ENCODE measurements at regions not wholly inside any gene's neighbourhood (a gene's known extent, or its start where the extent isn't known, plus 50 kb on each side); places are given as distances from the start of the nearest gene placed in this dataset.

DNA sequence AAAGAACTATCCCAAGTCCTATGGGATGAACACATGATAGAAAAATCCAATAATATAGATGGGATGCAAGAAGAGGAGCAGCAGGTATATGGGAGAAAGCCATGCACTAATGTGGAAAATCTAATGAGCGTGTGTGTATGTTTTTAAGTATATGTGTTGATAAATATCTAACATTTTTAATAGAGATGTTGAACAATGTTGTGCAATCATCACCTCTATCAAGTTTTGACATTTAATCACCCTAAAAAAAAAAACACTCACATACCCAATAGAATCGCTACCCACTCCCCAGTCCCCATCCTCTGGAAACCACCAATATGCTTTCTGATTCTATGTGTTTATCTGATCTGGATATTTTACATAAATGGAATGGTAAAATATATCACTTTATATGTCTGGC, 983.7 kb downstream of the SUCLG1 start:
- no peak for DNase-seq
- Histone ChIP-seq H3K27ac (ENCODE audit: low read length) (no peak overlapping the region), H3K9me3 (ENCODE audit: control insufficient read depth, low read length) (no peaks in the 10 kb centered on the region), H3K4me1 (ENCODE audit: control insufficient read depth, insufficient read depth, low read length) (no peaks in the 10 kb centered on the region), H3K27me3 (ENCODE audit: control insufficient read depth, insufficient read depth) (no peaks in the 10 kb centered on the region), H3K4me3 (ENCODE audit: low read length) (no peak overlapping the region)
- intact Hi-C loops (cut with DNase I) = no loop called here
- WGBS = 96% methylated on average over 2 of the region's 2 CpGs
- ATAC-seq = no peak

DNA sequence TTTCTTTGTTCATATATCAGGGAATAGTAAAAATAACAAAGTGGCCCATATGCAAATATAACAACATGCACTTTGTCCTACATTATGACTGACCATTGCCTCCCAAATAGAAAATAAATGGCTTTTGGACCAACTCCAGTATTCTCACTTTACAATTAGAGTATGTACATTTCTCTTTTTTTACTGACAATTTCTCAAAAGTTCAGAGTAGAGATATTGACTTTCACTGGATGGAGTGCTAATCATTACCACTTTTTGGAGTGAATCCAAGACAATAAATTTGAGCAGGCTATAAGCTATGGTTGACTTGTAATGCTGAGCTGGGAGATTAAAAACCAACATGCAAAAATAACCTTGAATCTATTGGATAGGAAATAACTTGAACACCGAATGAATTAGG, 987.4 kb downstream of the SUCLG1 start:
- Histone ChIP-seq H3K27ac (ENCODE audit: low read length) (no peak overlapping the region), H3K9me3 (ENCODE audit: control insufficient read depth, low read length) (no peaks in the 10 kb centered on the region), H3K27me3 (ENCODE audit: control insufficient read depth, insufficient read depth) (no peaks in the 10 kb centered on the region), H3K4me1 (ENCODE audit: control insufficient read depth, insufficient read depth, low read length) (no peaks in the 10 kb centered on the region), H3K4me3 (ENCODE audit: low read length) (no peak overlapping the region)
- ATAC-seq (no peak), DNase-seq (no peak)
- intact Hi-C loops (cut with DNase I) = no loop called here
- WGBS = 58% methylated on average over 1 of the region's 1 CpG

DNA sequence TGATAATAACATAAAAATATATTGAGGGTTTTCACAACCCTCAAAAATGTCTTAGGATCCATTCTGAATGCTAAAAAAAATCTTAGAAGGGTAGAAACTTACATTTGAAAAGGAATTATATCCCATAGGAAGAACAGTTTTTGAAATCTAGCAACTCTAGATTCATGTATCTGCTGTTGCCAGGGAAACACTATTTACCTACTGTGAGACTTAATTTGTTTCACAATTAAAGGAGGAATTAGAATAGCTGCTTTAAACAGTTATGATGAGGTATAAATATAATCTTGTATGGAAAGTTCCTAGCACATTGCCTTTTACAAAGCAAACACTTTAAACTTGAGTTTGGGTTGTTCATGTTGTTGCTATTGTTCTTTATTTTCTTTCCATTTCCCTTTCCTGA, 988.2 kb downstream of the SUCLG1 start:
- no peaks in the 10 kb centered on the region for H3K27me3 ChIP-seq (ENCODE audit: control insufficient read depth, insufficient read depth)
- H3K4me3 ChIP-seq (ENCODE audit: low read length) = no peak overlapping the region
- no peaks in the 10 kb centered on the region for H3K4me1 ChIP-seq (ENCODE audit: control insufficient read depth, insufficient read depth, low read length)
- H3K27ac ChIP-seq (ENCODE audit: low read length) = no peak overlapping the region
- ATAC-seq = no peak
- intact Hi-C loops (cut with DNase I) = no loop called here
- no peak for DNase-seq
- no peaks in the 10 kb centered on the region for H3K9me3 ChIP-seq (ENCODE audit: control insufficient read depth, low read length)

DNA sequence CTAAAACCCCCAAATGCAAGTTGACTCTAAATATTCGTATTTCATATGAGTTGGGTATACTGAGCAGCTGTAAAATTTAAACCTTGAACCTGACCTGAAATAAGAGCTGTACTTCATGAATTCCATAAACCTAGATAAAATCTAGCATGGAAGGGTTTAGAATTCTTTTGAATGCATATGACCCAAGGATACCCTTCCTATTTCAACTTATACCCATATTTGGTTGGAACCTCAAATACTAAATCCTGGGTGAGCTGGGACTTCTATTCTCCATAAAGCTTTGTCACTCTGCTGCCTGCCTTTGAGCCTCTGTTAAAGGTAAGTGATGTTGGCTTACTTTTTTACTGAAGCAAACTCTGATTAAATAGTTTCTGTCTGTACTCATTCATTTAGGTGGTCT, 994.6 kb downstream of the SUCLG1 start:
- H3K27me3 ChIP-seq (ENCODE audit: control insufficient read depth, insufficient read depth) = no peaks in the 10 kb centered on the region
- ATAC-seq (no peak), DNase-seq (no peak)
- no peak overlapping the region for H3K4me3 ChIP-seq (ENCODE audit: low read length)
- no peaks in the 10 kb centered on the region for H3K9me3 ChIP-seq (ENCODE audit: control insufficient read depth, low read length)
- 84% methylated on average over 1 of the region's 1 CpG for WGBS
- H3K27ac ChIP-seq (ENCODE audit: low read length) = no peak overlapping the region
- intact Hi-C loops (cut with DNase I) = no loop called here
- no peaks in the 10 kb centered on the region for H3K4me1 ChIP-seq (ENCODE audit: control insufficient read depth, insufficient read depth, low read length)

DNA sequence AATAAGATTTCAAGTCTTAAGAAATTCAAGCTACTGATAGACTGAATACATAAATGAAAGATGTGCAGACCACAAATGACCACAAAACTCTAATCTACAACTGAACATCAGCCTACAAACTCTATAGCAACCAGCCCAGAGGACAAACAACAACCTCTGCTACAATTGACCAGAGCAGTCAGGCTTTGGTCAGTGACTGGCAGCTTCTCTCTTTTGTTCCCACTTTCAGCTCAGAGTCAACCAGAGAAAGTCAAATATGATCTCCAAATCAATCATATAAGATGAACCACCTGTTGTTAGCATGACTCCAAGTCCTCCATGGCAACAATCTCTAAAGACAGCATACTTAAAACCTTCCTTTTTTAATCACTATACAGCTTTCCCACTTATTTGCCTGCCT, 996.2 kb downstream of the SUCLG1 start:
- intact Hi-C loops (cut with DNase I) = no loop called here
- no peaks in the 10 kb centered on the region for H3K9me3 ChIP-seq (ENCODE audit: control insufficient read depth, low read length)
- DNase-seq (no peak), ATAC-seq (no peak)
- H3K27ac ChIP-seq (ENCODE audit: low read length) = no peak overlapping the region
- no peaks in the 10 kb centered on the region for H3K4me1 ChIP-seq (ENCODE audit: control insufficient read depth, insufficient read depth, low read length)
- H3K4me3 ChIP-seq (ENCODE audit: low read length) = no peak overlapping the region
- no peaks in the 10 kb centered on the region for H3K27me3 ChIP-seq (ENCODE audit: control insufficient read depth, insufficient read depth)

DNA sequence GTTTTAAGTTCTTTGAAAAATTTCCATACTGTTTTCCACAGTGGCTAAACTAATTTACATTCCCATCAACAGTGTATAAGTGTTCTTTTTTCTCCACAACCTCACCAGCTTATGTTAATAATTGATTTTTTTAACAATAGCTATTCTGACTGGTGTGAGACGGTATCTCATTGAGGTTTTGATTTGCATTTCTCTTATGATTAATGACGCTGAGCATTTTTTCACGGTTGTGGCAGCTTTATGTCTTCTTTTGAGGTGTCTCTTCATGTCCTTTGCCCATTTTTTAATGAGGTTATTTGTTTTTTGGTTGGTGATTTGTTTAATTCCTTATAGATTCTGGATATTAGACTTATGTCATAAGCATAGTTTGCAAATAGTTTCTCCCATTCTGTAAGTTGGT, 997.9 kb downstream of the SUCLG1 start:
- no peaks in the 10 kb centered on the region for H3K27me3 ChIP-seq (ENCODE audit: control insufficient read depth, insufficient read depth)
- H3K9me3 ChIP-seq (ENCODE audit: control insufficient read depth, low read length) = no peaks in the 10 kb centered on the region
- no peaks in the 10 kb centered on the region for H3K4me1 ChIP-seq (ENCODE audit: control insufficient read depth, insufficient read depth, low read length)
- H3K27ac ChIP-seq (ENCODE audit: low read length) = no peak overlapping the region
- DNase-seq = no peak
- no peak for ATAC-seq
- 90% methylated on average over 3 of the region's 3 CpGs for WGBS
- intact Hi-C loops (cut with DNase I) = no loop called here
- no peak overlapping the region for H3K4me3 ChIP-seq (ENCODE audit: low read length)

DNA sequence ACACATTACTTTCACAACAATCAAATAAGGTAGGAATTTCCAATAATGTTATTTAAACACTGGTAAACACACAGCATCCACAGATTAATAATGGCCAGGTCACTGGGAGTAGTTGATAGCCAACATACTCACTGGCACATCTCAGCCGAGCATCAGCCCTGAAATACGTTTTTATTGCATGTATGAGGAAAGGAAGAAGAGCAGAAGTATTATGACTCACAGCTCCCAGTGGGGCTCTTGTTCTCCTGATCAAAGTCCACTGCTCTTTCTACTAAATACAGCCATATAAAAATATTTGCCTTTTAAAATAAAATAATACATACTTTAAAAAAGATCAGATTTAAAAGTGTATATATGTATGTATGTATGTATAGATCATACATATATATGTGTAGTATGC, 999.6 kb downstream of the SUCLG1 start:
- Histone ChIP-seq H3K27me3 (ENCODE audit: control insufficient read depth, insufficient read depth) (no peaks in the 10 kb centered on the region), H3K27ac (ENCODE audit: low read length) (no peak overlapping the region), H3K4me1 (ENCODE audit: control insufficient read depth, insufficient read depth, low read length) (no peaks in the 10 kb centered on the region), H3K9me3 (ENCODE audit: control insufficient read depth, low read length) (no peaks in the 10 kb centered on the region), H3K4me3 (ENCODE audit: low read length) (no peak overlapping the region)
- intact Hi-C loops (cut with DNase I) = no loop called here
- ATAC-seq (no peak), DNase-seq (no peak)
- 58% methylated on average over 2 of the region's 2 CpGs for WGBS

DNA sequence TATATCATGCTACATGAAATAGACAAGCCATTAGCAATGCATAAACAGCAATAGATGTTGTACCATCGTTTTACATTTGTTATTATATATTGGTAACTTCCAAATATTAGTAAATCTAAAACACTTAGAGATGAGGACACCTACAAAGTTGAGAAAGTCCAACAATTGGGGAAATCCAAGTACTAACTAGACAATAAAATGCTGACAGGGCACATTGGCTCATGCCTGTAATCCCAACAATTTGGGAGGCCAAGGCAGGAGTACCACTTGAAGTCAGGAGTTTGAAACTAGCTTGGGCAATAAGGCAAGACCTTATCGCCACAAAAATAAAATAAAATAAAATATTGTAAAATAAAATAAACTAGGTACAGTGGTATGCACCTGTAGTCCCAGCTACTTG, 1023.1 kb downstream of the SUCLG1 start:
- 82% methylated on average over 2 of the region's 2 CpGs for WGBS
- no peak for ATAC-seq
- H3K9me3 ChIP-seq (ENCODE audit: control insufficient read depth, low read length) = no peaks in the 10 kb centered on the region
- intact Hi-C loops (cut with DNase I) = loop anchor here in 1 of 4 donors (5.0 kb wide), 1 partner anchor 111 kb away; no protein-coding TSS in a partner anchor
- H3K27ac ChIP-seq (ENCODE audit: low read length) = no peak overlapping the region
- no peaks in the 10 kb centered on the region for H3K4me1 ChIP-seq (ENCODE audit: control insufficient read depth, insufficient read depth, low read length)
- DNase-seq = no peak
- H3K4me3 ChIP-seq (ENCODE audit: low read length) = no peak overlapping the region
- no peaks in the 10 kb centered on the region for H3K27me3 ChIP-seq (ENCODE audit: control insufficient read depth, insufficient read depth)

DNA sequence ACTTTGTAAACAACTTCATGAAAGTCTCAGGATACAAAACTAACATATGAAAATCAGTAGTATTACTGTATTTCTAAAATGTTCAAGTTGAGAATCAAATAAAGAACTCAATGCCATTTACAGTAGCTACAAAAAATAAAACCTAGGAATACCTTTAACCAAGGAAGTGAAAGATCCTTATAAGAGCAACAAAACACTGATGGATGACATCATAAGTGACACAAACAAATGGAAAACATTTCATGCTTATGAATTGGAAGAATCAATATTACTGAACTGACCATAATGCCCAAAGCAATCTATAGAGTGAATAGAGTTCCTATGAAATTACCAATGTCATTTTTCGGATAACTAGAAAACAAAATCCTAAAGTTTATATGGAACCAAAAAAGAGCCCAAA, 1038.1 kb downstream of the SUCLG1 start:
- no peaks in the 10 kb centered on the region for H3K9me3 ChIP-seq (ENCODE audit: control insufficient read depth, low read length)
- 88% methylated on average over 1 of the region's 1 CpG for WGBS

DNA sequence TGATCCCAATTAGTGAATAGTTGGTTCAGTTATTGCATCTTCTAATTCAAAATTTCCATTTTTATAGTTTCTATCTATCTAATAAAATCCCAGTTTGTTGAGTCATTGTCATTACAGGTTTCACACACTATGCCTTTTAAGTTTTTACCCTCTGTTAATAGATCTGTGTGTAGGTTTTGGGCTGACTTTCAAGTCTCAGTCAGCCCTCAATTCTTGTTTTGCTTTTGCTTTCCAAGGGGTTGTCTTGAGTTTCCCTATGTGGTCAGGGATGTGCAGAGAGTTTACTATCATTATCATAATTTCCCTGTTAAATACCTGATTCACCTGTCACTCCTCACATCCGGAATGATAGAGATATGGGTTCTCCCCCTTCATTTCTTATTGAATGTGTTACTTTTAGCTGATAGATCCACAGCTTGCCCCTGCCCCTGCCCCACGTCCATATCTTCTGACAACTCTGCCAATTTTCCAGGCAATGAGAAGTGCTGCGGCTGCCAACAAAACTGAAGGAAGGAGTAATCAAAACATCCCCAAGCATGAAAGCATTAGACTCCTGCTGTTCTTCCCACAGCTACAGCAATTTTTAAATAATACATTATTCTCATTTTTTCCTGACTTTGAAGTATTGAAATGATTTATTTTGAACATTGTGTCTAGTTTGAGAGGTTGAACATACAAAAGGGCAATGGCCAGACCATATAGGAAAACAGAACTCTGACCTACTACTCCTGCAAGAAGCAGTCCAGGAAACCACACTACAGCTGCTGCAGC, 1064.8 kb downstream of the SUCLG1 start:
- H3K27me3 ChIP-seq (ENCODE audit: control insufficient read depth, insufficient read depth) = no peaks in the 10 kb centered on the region

More for the DNA sequence above, 1038.1 kb downstream of the SUCLG1 start:
- no peaks in the 10 kb centered on the region for H3K4me1 ChIP-seq (ENCODE audit: control insufficient read depth, insufficient read depth, low read length)
- ATAC-seq = no peak
- no peaks in the 10 kb centered on the region for H3K27me3 ChIP-seq (ENCODE audit: control insufficient read depth, insufficient read depth)
- no peak overlapping the region for H3K27ac ChIP-seq (ENCODE audit: low read length)
- no peak for DNase-seq
- intact Hi-C loops (cut with DNase I) = no loop called here
- H3K4me3 ChIP-seq (ENCODE audit: low read length) = no peak overlapping the region

DNA sequence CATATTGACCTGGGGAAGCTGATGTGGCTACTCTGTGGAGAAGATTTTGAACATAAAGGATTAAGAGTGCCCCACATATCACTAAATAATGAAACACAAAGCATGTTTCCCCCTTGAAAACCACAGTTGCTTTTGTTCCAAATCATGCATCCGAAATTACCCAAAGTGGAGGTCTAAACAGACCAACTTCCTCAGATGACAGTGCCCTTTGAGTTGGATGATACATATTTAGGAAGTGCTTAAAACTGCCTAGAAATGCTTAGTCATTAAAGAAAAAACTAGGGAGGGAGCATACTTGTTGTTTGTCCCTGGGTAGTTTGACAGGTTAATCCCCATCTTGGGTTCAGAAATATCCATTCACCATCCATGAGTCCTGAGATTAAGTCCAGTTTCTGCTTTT, 1070.3 kb downstream of the SUCLG1 start:
- no peak for ATAC-seq
- intact Hi-C loops (cut with DNase I) = no loop called here
- WGBS = 79% methylated on average over 1 of the region's 1 CpG

More for the DNA sequence above, 1064.8 kb downstream of the SUCLG1 start:
- 27% methylated on average over 3 of the region's 3 CpGs for WGBS
- no peak for ATAC-seq
- Histone ChIP-seq H3K4me1 (ENCODE audit: control insufficient read depth, insufficient read depth, low read length) (no peaks in the 10 kb centered on the region), H3K27ac (ENCODE audit: low read length) (no peak overlapping the region), H3K9me3 (ENCODE audit: control insufficient read depth, low read length) (no peaks in the 10 kb centered on the region), H3K4me3 (ENCODE audit: low read length) (no peak overlapping the region)
- no peak for DNase-seq
- intact Hi-C loops (cut with DNase I) = no loop called here

DNA sequence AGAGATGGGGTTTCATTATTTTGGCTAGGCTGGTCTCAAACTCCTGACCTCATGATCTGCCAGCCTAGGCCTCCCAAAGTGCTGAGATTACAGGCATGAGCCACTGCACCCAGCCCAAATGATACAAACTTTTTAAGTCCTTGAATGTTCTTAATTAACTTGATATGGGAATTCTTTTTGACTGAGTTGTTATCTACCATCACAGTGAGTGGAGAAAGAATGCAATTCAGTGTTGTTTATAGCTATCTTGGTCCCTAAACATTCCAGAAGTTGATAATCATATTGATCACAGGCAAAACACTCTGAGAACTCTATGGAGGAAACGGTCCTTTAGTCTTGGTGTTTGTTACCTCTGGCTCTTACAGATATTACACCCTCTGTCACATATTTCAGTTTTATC, 1072.5 kb downstream of the SUCLG1 start:
- WGBS = 46% methylated on average over 1 of the region's 1 CpG
- H3K9me3 ChIP-seq (ENCODE audit: control insufficient read depth, low read length) = no peaks in the 10 kb centered on the region
- no peaks in the 10 kb centered on the region for H3K27me3 ChIP-seq (ENCODE audit: control insufficient read depth, insufficient read depth)
- intact Hi-C loops (cut with DNase I) = no loop called here
- ATAC-seq (no peak), DNase-seq (no peak)
- H3K27ac ChIP-seq (ENCODE audit: low read length) = no peak overlapping the region
- H3K4me1 ChIP-seq (ENCODE audit: control insufficient read depth, insufficient read depth, low read length) = no peaks in the 10 kb centered on the region
- no peak overlapping the region for H3K4me3 ChIP-seq (ENCODE audit: low read length)

More for the DNA sequence above, 1070.3 kb downstream of the SUCLG1 start:
- Histone ChIP-seq H3K27ac (ENCODE audit: low read length) (no peak overlapping the region), H3K4me1 (ENCODE audit: control insufficient read depth, insufficient read depth, low read length) (no peaks in the 10 kb centered on the region), H3K4me3 (ENCODE audit: low read length) (no peak overlapping the region), H3K27me3 (ENCODE audit: control insufficient read depth, insufficient read depth) (no peaks in the 10 kb centered on the region), H3K9me3 (ENCODE audit: control insufficient read depth, low read length) (no peaks in the 10 kb centered on the region)
- DNase-seq = no peak
